ENCODE measurements at regions not wholly inside any gene's neighbourhood (a gene's known extent, or its start where the extent isn't known, plus 50 kb on each side); places are given as distances from the start of the nearest gene placed in this dataset.

DNA sequence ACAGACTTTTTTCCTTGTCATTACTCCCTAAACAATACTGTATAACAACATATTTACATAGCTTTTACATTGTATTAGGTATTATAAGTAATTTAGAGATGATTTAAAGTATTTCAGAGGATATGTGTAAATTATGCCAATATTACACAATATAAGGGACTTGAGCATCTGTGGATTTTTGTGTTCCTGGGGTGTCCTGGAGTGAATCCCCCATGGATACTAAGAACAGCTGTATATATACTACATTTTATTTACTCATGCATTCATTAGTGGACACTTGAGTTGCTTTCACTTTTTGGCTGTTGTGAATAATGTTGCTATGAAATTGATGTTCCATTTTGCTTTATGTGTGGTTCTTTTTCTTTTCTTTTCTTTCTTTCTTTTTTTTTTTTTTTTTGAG, 348.8 kb downstream of the SH3GL2 start:
- Histone ChIP-seq H3K4me3 (ENCODE audit: low read length) (no peak overlapping the region), H3K27ac (ENCODE audit: low read depth, low read length) (no peak overlapping the region), H3F3A (ENCODE audit: control insufficient read depth, insufficient read depth) (no peaks in the 10 kb centered on the region), H4K20me1 (ENCODE audit: control insufficient read depth, insufficient read depth, low read depth, low read length) (no peaks in the 10 kb centered on the region), H3K27me3 (ENCODE audit: control insufficient read depth, low read length) (no peaks in the 10 kb centered on the region), H3K4me2 (ENCODE audit: low read length) (no peak overlapping the region), H3K9me3 (ENCODE audit: control insufficient read depth, insufficient read depth, low read length) (no peaks in the 10 kb centered on the region), H3K36me3 (ENCODE audit: control insufficient read depth, low read length) (no peaks in the 10 kb centered on the region), H3K79me2 (ENCODE audit: control insufficient read depth, low read length) (no peaks in the 10 kb centered on the region), H3K4me1 (ENCODE audit: control insufficient read depth, low read length) (no peaks in the 10 kb centered on the region), H3K9me2 (replicated peaks; ENCODE audit: control insufficient read depth, low read length) (no peaks in the 10 kb centered on the region)
- no peak for TF ChIP-seq EZH2phosphoT487 (IDR thresholded peaks at IDR 0.05; ENCODE audit: borderline replicate concordance, low read length)
- TF ChIP-seq, protein P1, sequence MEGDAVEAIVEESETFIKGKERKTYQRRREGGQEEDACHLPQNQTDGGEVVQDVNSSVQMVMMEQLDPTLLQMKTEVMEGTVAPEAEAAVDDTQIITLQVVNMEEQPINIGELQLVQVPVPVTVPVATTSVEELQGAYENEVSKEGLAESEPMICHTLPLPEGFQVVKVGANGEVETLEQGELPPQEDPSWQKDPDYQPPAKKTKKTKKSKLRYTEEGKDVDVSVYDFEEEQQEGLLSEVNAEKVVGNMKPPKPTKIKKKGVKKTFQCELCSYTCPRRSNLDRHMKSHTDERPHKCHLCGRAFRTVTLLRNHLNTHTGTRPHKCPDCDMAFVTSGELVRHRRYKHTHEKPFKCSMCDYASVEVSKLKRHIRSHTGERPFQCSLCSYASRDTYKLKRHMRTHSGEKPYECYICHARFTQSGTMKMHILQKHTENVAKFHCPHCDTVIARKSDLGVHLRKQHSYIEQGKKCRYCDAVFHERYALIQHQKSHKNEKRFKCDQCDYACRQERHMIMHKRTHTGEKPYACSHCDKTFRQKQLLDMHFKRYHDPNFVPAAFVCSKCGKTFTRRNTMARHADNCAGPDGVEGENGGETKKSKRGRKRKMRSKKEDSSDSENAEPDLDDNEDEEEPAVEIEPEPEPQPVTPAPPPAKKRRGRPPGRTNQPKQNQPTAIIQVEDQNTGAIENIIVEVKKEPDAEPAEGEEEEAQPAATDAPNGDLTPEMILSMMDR (IDR thresholded peaks at IDR 0.05; ENCODE audit: low read depth, low read length, poor library complexity, severe bottlenecking): no peak

DNA sequence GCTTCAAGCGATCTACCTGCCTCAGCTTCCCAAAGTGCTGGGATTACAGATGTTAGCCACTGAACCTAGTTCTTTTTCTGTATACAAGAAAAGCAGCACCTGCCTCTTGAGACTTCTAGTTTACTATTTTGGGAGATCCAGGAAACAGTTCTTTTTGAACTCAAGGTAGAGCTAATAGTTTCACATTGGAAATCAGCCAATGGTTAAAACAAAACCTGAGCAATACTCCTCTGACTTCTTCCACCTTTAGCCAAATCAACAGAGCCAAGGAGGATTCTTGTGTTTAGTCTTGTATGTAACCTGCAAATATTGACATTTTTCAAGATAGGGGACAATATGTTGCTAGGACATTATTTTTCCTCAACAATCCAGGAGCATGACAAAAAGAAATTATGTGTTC, 349.4 kb downstream of the SH3GL2 start:
- no peaks in the 10 kb centered on the region for H3K4me1 ChIP-seq (ENCODE audit: control insufficient read depth, low read length)
- no peaks in the 10 kb centered on the region for H3K27me3 ChIP-seq (ENCODE audit: control insufficient read depth, low read length)
- no peaks in the 10 kb centered on the region for H4K20me1 ChIP-seq (ENCODE audit: control insufficient read depth, insufficient read depth, low read depth, low read length)
- H3K27ac ChIP-seq (ENCODE audit: low read depth, low read length): no peak overlapping the region
- no peaks in the 10 kb centered on the region for H3K9me3 ChIP-seq (ENCODE audit: control insufficient read depth, insufficient read depth, low read length)
- H3K36me3 ChIP-seq (ENCODE audit: control insufficient read depth, low read length): no peaks in the 10 kb centered on the region
- TF ChIP-seq EZH2phosphoT487 (IDR thresholded peaks at IDR 0.05; ENCODE audit: borderline replicate concordance, low read length): no peak
- TF ChIP-seq, protein P1 (IDR thresholded peaks at IDR 0.05; ENCODE audit: low read depth, low read length, poor library complexity, severe bottlenecking): no peak
- no peaks in the 10 kb centered on the region for H3K9me2 ChIP-seq (replicated peaks; ENCODE audit: control insufficient read depth, low read length)
- no peak overlapping the region for H3K4me2 ChIP-seq (ENCODE audit: low read length)
- no peaks in the 10 kb centered on the region for H3K79me2 ChIP-seq (ENCODE audit: control insufficient read depth, low read length)
- H3F3A ChIP-seq (ENCODE audit: control insufficient read depth, insufficient read depth): no peaks in the 10 kb centered on the region
- no peak overlapping the region for H3K4me3 ChIP-seq (ENCODE audit: low read length)

DNA sequence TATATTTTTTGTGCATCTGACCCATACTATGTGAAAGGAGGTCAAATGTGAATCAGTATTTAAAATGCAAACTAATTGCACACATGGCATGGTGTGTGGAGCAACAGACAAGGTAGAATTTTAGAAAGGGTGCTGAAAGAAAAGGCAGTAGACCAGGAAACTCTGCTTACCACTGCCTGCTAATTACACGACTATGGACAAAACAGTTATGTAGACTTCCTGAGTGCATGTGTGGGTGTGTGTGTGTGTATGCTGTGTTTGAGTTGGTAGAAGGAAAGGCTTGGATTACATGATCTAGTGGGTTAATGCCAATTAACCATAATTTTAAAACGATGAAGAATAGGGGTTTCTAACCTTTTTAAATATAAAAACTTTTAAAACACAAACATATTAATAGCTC, 349.9 kb downstream of the SH3GL2 start:
- no peaks in the 10 kb centered on the region for H3K27me3 ChIP-seq (ENCODE audit: control insufficient read depth, low read length)
- no peaks in the 10 kb centered on the region for H3K9me3 ChIP-seq (ENCODE audit: control insufficient read depth, insufficient read depth, low read length)
- H3K79me2 ChIP-seq (ENCODE audit: control insufficient read depth, low read length): no peaks in the 10 kb centered on the region
- H3F3A ChIP-seq (ENCODE audit: control insufficient read depth, insufficient read depth): no peaks in the 10 kb centered on the region
- no peak overlapping the region for H3K4me3 ChIP-seq (ENCODE audit: low read length)
- H3K36me3 ChIP-seq (ENCODE audit: control insufficient read depth, low read length): no peaks in the 10 kb centered on the region
- no peak overlapping the region for H3K27ac ChIP-seq (ENCODE audit: low read depth, low read length)
- H3K4me2 ChIP-seq (ENCODE audit: low read length): no peak overlapping the region
- no peaks in the 10 kb centered on the region for H4K20me1 ChIP-seq (ENCODE audit: control insufficient read depth, insufficient read depth, low read depth, low read length)
- H3K4me1 ChIP-seq (ENCODE audit: control insufficient read depth, low read length): no peaks in the 10 kb centered on the region
- TF ChIP-seq, protein P1 (IDR thresholded peaks at IDR 0.05; ENCODE audit: low read depth, low read length, poor library complexity, severe bottlenecking): no peak
- no peak for TF ChIP-seq EZH2phosphoT487 (IDR thresholded peaks at IDR 0.05; ENCODE audit: borderline replicate concordance, low read length)
- no peaks in the 10 kb centered on the region for H3K9me2 ChIP-seq (replicated peaks; ENCODE audit: control insufficient read depth, low read length)

DNA sequence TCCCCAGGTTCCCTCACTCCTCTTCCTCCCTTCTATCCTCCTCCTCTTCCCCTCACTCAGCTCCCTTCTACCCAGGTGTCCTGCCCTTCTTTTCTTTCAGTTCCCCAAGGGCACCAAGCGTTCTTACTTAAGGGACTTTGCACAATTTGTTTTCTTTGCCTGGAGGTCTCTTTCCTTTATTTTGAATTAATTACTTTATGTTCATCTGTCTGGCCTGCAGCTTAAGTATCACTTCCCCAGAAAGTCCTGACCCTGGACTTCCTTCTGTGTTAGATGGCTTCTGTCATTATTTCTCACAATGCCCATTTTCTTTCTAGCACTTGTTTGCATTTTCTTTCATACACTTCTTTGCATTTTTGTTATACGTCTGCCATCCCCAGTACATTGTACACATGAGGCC, 350.6 kb downstream of the SH3GL2 start:
- H3K9me3 ChIP-seq (ENCODE audit: control insufficient read depth, insufficient read depth, low read length): no peaks in the 10 kb centered on the region
- no peak overlapping the region for H3K4me3 ChIP-seq (ENCODE audit: low read length)
- H3K4me2 ChIP-seq (ENCODE audit: low read length): no peak overlapping the region
- no peaks in the 10 kb centered on the region for H4K20me1 ChIP-seq (ENCODE audit: control insufficient read depth, insufficient read depth, low read depth, low read length)
- no peaks in the 10 kb centered on the region for H3F3A ChIP-seq (ENCODE audit: control insufficient read depth, insufficient read depth)
- H3K36me3 ChIP-seq (ENCODE audit: control insufficient read depth, low read length): no peaks in the 10 kb centered on the region
- TF ChIP-seq EZH2phosphoT487 (IDR thresholded peaks at IDR 0.05; ENCODE audit: borderline replicate concordance, low read length): no peak
- TF ChIP-seq, protein P1 (IDR thresholded peaks at IDR 0.05; ENCODE audit: low read depth, low read length, poor library complexity, severe bottlenecking): no peak
- no peaks in the 10 kb centered on the region for H3K27me3 ChIP-seq (ENCODE audit: control insufficient read depth, low read length)
- no peak overlapping the region for H3K27ac ChIP-seq (ENCODE audit: low read depth, low read length)
- H3K79me2 ChIP-seq (ENCODE audit: control insufficient read depth, low read length): no peaks in the 10 kb centered on the region
- H3K4me1 ChIP-seq (ENCODE audit: control insufficient read depth, low read length): no peaks in the 10 kb centered on the region
- H3K9me2 ChIP-seq (replicated peaks; ENCODE audit: control insufficient read depth, low read length): no peaks in the 10 kb centered on the region

Measured in DOHH2 (cell line).